Neuronal stem cell (in vitro differentiated cells): ENCODE measurements at regions not wholly inside any gene's neighbourhood (a gene's known extent, or its start where the extent isn't known, plus 50 kb on each side); places are given as distances from the start of the nearest gene placed in this dataset.

Experiments used
- DNase-seq: peaks from one replicate; pipeline ENCODE4 v3.0.0-alpha.2; 2013; ENCODE audit warnings: low spot score
- H2AFZ ChIP-seq: one replicate; pipeline ENCODE4 v1.6.1; 2013; ENCODE audit warnings: mild to moderate bottlenecking, low read length, inconsistent platforms
- H2AK5ac ChIP-seq: 2 replicates; pipeline ENCODE4 v1.6.1; 2013; ENCODE audit warnings: low read depth, mild to moderate bottlenecking, inconsistent platforms, low read length, moderate library complexity, mixed read lengths
- H2BK120ac ChIP-seq: 2 replicates; pipeline ENCODE4 v1.6.1; 2013; ENCODE audit warnings: low read depth, mild to moderate bottlenecking, inconsistent platforms, low read length, moderate library complexity, mixed read lengths
- H2BK12ac ChIP-seq: one replicate; pipeline ENCODE4 v1.6.1; 2013; ENCODE audit warnings: low read length, inconsistent platforms
- H2BK15ac ChIP-seq: 2 replicates; pipeline ENCODE4 v1.6.1; 2013; ENCODE audit warnings: mild to moderate bottlenecking, low read length, inconsistent platforms, mixed read lengths
- H2BK5ac ChIP-seq: one replicate; pipeline ENCODE4 v1.6.1; 2013; ENCODE audit warnings: inconsistent platforms, mild to moderate bottlenecking, low read length, moderate library complexity
- H3K14ac ChIP-seq: one replicate; pipeline ENCODE4 v1.6.1; 2013; ENCODE audit warnings: low read length, inconsistent platforms
- H3K18ac ChIP-seq: 2 replicates; pipeline ENCODE4 v1.6.1; 2013; ENCODE audit warnings: low read length, inconsistent platforms
- H3K23ac ChIP-seq: 2 replicates; pipeline ENCODE4 v1.6.1; 2013; ENCODE audit warnings: low read depth, mild to moderate bottlenecking, mixed read lengths, low read length, inconsistent platforms; ENCODE audit not compliant: poor library complexity
- H3K27ac ChIP-seq: replicated peaks from 3 replicates; pipeline ENCODE4 v1.5.1; 2013; ENCODE audit warnings: low read length, inconsistent platforms
- H3K27me3 ChIP-seq, 3 experiments: 2 replicates each; pipeline ENCODE4 v1.6.1; 2013; ENCODE audit warnings: low read length in 3 of 3, mild to moderate bottlenecking in 2 of 3, inconsistent platforms in 1 of 3, low read depth in 1 of 3, mixed read lengths in 1 of 3, moderate library complexity in 1 of 3; ENCODE audit not compliant: control insufficient read depth in 3 of 3, insufficient read depth in 3 of 3
- H3K36me3 ChIP-seq, 2 donors: replicated peaks in 1 of 2; 2 replicates each; pipeline ENCODE4 v1.6.1; 2013; ENCODE audit warnings: low read length in 2 of 2; ENCODE audit not compliant: control insufficient read depth in 2 of 2, insufficient read depth in 2 of 2
- H3K4ac ChIP-seq: 2 replicates; pipeline ENCODE4 v1.6.1; 2013; ENCODE audit warnings: inconsistent platforms, mild to moderate bottlenecking, low read length, moderate library complexity
- H3K4me1 ChIP-seq, 2 donors: 1 replicate in 1 of 2; 2 replicates in 1 of 2; pipeline ENCODE4 v1.6.1; 2013; ENCODE audit warnings: low read length in 2 of 2, low read depth in 1 of 2; ENCODE audit not compliant: control insufficient read depth in 2 of 2, insufficient read depth in 1 of 2
- H3K4me2 ChIP-seq: one replicate; pipeline ENCODE4 v1.6.1; 2013; ENCODE audit warnings: mild to moderate bottlenecking, low read length, inconsistent platforms; ENCODE audit not compliant: insufficient read depth, poor library complexity, severe bottlenecking
- H3K4me3 ChIP-seq, 2 donors: 2 replicates each; pipeline ENCODE4 v1.5.1; 2013; ENCODE audit warnings: low read length in 2 of 2, mild to moderate bottlenecking in 2 of 2, inconsistent platforms in 1 of 2, moderate library complexity in 1 of 2
- H3K79me1 ChIP-seq: one replicate; pipeline ENCODE4 v1.6.1; 2013; ENCODE audit warnings: low read depth, mild to moderate bottlenecking, inconsistent platforms, low read length, moderate library complexity
- H3K9ac ChIP-seq: one replicate; pipeline ENCODE4 v1.6.1; 2013; ENCODE audit warnings: mild to moderate bottlenecking, low read depth, low read length, inconsistent platforms; ENCODE audit not compliant: poor library complexity
- H3K9me3 ChIP-seq, 2 donors: replicated peaks in 1 of 2; 2 replicates each; pipeline versions ENCODE3 to v1.6.1; 2013; ENCODE audit warnings: low read length in 2 of 2, mild to moderate bottlenecking in 2 of 2, inconsistent platforms in 1 of 2, low read depth in 1 of 2, mixed read lengths in 1 of 2, moderate library complexity in 1 of 2; ENCODE audit not compliant: control insufficient read depth in 2 of 2, insufficient read depth in 1 of 2
- H4K8ac ChIP-seq: one replicate; pipeline ENCODE4 v1.6.1; 2013; ENCODE audit warnings: low read depth, mild to moderate bottlenecking, inconsistent platforms, low read length, moderate library complexity
- H4K91ac ChIP-seq: one replicate; pipeline ENCODE4 v1.6.1; 2013; ENCODE audit warnings: low read length, low read depth, mild to moderate bottlenecking, inconsistent platforms; ENCODE audit not compliant: poor library complexity
- WGBS, 2 donors: extraction: QIAGEN DNeasy Blood & Tissue Kit; methylation state at CpG; one replicate each; pipeline ENCODE4 v1.1.7; 2013; ENCODE audit warnings: missing lambda C conversion rate in 2 of 2, mixed read lengths in 1 of 2; ENCODE audit not compliant: insufficient read length in 2 of 2, insufficient replicate concordance in 1 of 2; ENCODE audit errors: extremely low coverage in 2 of 2; 5-methylcytosine and 5-hydroxymethylcytosine counted together

DNA sequence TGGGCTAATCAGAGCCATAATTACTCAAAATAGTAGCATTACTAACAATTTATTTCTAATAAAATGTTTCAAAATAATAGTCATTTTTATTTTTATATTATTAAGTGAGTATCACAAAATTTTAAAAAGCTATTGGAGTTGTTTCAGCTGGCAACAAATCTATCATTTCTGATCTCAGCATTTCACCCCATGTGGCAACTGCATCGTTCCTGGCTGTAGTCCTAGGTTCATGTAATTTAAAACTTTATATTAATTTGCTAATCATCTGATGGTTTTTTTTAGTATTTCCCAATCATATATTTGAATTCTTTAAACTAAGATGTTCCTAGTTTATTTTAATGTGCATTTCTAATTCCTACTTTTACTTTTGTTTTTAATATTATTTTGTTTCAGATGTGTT, 293.0 kb upstream of the AKR1E2 start:
- no CpG with 5 or more reads among the region's 1 CpG for WGBS, 2 donors

DNA sequence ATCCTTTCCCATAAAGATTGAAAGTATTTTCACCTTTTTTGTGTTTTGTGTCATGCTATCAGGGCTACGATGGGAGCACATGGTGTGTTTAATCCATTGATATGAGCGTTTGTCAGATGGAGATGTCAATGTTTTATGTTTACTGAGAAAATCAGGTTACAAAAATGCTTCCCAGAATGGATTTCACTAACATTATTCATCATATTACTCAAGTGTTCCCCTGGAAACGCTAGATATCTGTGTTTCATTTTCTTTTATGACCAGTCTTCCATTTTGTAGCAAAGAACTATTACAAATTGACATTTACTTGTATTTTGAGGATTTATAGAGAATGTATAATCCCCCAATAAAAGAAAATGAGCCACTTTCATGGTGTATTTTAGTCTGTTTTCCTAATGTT, 293.5 kb upstream of the AKR1E2 start:
- Histone ChIP-seq H3K18ac (no peak overlapping the region), H2BK120ac (no peak overlapping the region), H2BK15ac (no peak overlapping the region), H3K9me3 (peaks cover 0 to 2% of the 10 kb centered on the region in 2 donors), H3K4me2 (no peak overlapping the region), H3K27ac (no peak overlapping the region), H3K4me3 (no peak overlapping the region), H3K79me1 (no peaks in the 10 kb centered on the region), H2BK12ac (no peak overlapping the region), H2AFZ (no peak overlapping the region), H3K23ac (no peak overlapping the region), H3K4me1 (no peaks in the 10 kb centered on the region), H3K4ac (no peak overlapping the region), H3K36me3 (no peaks in the 10 kb centered on the region), H3K14ac (no peak overlapping the region), H3K9ac (no peak overlapping the region), H2BK5ac (no peak overlapping the region), H3K27me3 (no peaks in the 10 kb centered on the region), H2AK5ac (no peak overlapping the region), H4K91ac (no peak overlapping the region), H4K8ac (no peak overlapping the region)
- WGBS, 2 donors: no CpG with 5 or more reads among the region's 3 CpGs
- DNase-seq: no peak

More for the DNA sequence above, 293.0 kb upstream of the AKR1E2 start:
- no peak overlapping the region for H3K27ac ChIP-seq
- H4K8ac ChIP-seq: no peak overlapping the region
- no peak overlapping the region for H2BK120ac ChIP-seq
- no peaks in the 10 kb centered on the region for H3K27me3 ChIP-seq
- no peaks in the 10 kb centered on the region for H3K4me1 ChIP-seq
- H3K9ac ChIP-seq: no peak overlapping the region
- H3K79me1 ChIP-seq: no peaks in the 10 kb centered on the region
- H3K36me3 ChIP-seq: no peaks in the 10 kb centered on the region
- peaks cover 0 to 7% of the 10 kb centered on the region in 2 donors for H3K9me3 ChIP-seq
- H2AFZ ChIP-seq: no peak overlapping the region
- no peak overlapping the region for H3K4me2 ChIP-seq
- no peak overlapping the region for H2BK12ac ChIP-seq
- no peak overlapping the region for H3K18ac ChIP-seq
- no peak overlapping the region for H3K4me3 ChIP-seq
- H3K23ac ChIP-seq: no peak overlapping the region
- H4K91ac ChIP-seq: no peak overlapping the region
- H2BK5ac ChIP-seq: no peak overlapping the region
- H3K4ac ChIP-seq: no peak overlapping the region
- DNase-seq: no peak
- H2BK15ac ChIP-seq: no peak overlapping the region
- no peak overlapping the region for H2AK5ac ChIP-seq
- no peak overlapping the region for H3K14ac ChIP-seq

DNA sequence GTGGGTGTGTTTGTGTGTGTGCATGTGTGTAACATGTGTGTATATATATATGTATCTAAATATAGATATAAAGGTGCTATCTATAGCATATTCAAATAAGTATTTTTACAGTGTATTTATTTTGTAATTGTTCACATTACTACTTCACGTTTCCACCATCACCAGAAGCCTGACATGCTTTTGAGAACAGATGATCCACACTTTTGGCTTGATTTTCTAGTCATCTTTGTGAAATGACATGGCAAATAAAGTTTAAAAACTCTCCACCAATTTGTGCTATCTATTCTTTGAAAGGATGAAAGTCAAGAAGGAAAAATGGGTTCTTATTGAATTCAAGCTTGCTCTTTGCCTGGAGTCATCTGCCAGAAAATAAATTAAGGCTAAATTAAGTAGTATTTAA, 294.0 kb upstream of the AKR1E2 start:
- Histone ChIP-seq H2BK5ac (no peak overlapping the region), H2BK12ac (no peak overlapping the region), H3K27me3 (no peaks in the 10 kb centered on the region), H3K4ac (no peak overlapping the region), H3K18ac (no peak overlapping the region), H3K4me1 (no peaks in the 10 kb centered on the region), H3K9me3 (no peaks in the 10 kb centered on the region), H4K8ac (no peak overlapping the region), H3K9ac (no peak overlapping the region), H3K14ac (no peak overlapping the region), H3K79me1 (no peaks in the 10 kb centered on the region), H3K4me2 (no peak overlapping the region), H3K27ac (no peak overlapping the region), H2AFZ (no peak overlapping the region), H2BK15ac (no peak overlapping the region), H3K23ac (no peak overlapping the region), H3K4me3 (no peak overlapping the region), H2BK120ac (no peak overlapping the region), H3K36me3 (no peaks in the 10 kb centered on the region), H4K91ac (no peak overlapping the region), H2AK5ac (no peak overlapping the region)
- no peak for DNase-seq
- WGBS, 2 donors: no CpG with 5 or more reads among the region's 1 CpG

DNA sequence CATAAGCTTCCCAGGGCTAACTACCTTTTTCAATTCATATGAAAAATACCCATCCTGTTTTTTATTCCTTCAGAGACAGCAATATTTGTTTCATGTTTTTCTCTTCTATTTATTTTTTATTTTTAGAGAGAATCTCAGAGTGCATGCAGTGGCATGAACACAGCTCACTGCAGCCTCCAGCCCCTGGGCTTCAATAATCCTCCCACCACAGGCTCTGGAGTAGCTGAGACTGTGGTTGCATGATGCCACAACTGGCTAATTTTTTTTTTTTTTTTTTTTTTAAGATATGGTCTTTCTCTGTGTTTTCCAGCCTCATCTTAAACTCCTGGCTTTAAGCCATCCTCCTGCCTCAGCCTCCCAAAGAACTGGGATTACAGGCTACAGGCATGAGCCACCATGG, 296.7 kb upstream of the AKR1E2 start:
- no peak overlapping the region for H3K27ac ChIP-seq
- H3K27me3 ChIP-seq: no peaks in the 10 kb centered on the region
- H3K9ac ChIP-seq: no peak overlapping the region
- H3K23ac ChIP-seq: no peak overlapping the region
- no peaks in the 10 kb centered on the region for H3K36me3 ChIP-seq
- H3K9me3 ChIP-seq: no peaks in the 10 kb centered on the region
- no peak overlapping the region for H2AFZ ChIP-seq
- H2BK120ac ChIP-seq: no peak overlapping the region
- H2AK5ac ChIP-seq: no peak overlapping the region
- H3K4ac ChIP-seq: no peak overlapping the region
- no peak overlapping the region for H3K4me3 ChIP-seq
- no peak overlapping the region for H4K8ac ChIP-seq
- no peak overlapping the region for H2BK5ac ChIP-seq
- H2BK12ac ChIP-seq: no peak overlapping the region
- no peaks in the 10 kb centered on the region for H3K4me1 ChIP-seq
- H3K14ac ChIP-seq: no peak overlapping the region
- no peaks in the 10 kb centered on the region for H3K79me1 ChIP-seq
- DNase-seq: no peak
- H3K4me2 ChIP-seq: no peak overlapping the region
- H3K18ac ChIP-seq: no peak overlapping the region
- no peak overlapping the region for H4K91ac ChIP-seq
- no peak overlapping the region for H2BK15ac ChIP-seq
